RKO (cell line): ENCODE measurements at regions not wholly inside any gene's neighbourhood (a gene's known extent, or its start where the extent isn't known, plus 50 kb on each side); places are given as distances from the start of the nearest gene placed in this dataset.
"Not testable (repeated sequence)": the region's sequence is repeated elsewhere in the genome, so short reads cannot be mapped to it uniquely, and the experiment has no call there.

Experiments
- DNase-seq: peaks from one replicate; pipeline ENCODE4 v3.0.0-alpha.2; 2016; ENCODE audit warnings: low spot score

DNA sequence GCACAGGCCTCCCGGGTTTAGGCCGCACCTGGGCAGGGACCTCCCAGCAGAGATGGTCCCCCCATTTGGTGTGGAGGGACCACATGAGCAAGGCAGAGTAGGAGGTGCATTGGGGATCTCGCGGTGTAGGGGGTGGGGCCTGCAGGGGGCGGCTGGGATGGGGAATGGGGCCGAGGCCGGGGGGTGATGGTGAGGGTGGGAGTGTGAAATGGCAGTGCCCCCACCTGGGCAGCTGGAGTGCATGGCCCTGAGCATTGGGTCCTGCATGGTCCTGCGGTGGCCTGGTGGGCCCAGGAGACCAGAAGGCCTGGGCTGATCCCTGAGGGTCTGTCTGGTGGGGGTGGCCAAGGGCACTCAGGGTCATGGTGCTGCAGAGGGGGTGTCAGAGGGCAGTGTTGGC, 111.8 kb downstream of the KIF26A start:
- no peak for DNase-seq

DNA sequence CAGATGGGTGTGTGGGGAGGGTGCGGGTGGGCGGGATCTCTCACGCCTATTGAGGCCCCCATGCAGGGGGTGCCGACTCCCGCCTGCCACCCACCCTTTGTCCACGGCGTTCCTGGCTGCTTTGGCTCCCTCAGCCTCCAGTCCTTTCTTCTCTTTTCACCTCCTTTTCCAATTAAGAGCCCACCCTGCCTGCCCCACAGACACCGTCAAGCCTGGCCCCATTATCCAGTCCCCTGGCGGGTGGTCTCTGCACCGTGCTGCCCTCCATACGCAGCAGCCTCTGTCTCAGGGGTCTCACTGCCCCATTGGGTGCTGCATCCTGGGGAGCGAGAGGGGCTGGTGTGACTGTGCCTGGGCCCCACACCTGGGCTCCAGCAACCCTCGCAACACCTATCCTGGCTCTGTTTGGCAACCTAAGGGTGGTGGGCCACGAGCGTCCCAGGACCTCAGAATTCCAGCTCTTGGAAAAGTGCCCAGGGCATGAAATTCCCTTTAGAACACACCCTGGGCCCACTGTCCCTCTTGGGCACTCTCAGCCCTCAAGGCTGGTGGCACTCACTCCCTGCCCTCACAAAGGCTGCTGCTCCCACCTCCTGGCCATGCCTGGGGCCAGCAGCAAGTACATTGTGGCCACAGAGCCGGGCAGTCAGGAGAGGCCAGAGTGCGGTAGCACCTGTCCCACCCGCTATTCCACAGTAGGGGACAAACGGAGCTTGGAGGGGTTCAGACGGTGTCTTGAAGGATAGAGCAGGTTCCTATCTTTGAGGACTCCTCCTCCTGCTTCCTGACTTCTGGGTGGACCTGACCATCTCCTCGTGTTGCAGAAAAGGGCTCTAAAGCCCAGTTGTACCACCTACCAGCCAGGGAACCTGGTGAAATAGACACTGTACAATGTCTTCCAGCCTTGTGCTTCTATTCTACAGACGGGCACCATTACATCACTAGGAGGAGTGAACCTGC, 114.1 kb downstream of the KIF26A start:
- no peak for DNase-seq

DNA sequence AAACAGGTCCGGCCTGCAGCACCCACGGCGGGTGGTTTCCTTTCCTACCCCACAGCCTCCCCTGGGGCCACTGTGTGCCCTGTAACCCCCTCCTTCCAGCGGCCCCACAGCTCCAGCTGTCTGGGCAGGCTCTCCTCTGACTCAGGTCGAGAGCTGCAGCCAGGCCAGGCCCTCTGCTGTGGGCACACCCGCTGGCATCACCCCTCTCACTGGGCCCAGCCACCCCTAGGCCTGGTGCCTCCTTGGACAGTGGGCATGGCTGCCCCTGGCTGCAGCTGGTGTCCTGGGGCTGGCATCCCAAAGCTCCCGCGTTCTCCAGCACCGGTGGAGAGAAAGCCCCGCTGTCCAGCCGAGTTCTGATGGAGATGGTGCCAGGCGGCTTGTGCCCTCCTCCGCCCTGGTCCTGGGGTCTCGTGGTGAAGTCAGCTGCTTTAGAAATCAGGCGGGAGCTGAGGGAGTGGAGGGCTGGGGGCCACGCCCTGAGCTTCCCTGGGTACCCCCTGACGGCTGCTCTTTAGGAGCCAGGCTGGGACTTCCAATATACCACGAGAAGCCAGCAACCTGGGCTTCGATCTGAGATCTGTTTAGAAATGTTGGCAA, 114.9 kb downstream of the KIF26A start:
- no peak for DNase-seq

DNA sequence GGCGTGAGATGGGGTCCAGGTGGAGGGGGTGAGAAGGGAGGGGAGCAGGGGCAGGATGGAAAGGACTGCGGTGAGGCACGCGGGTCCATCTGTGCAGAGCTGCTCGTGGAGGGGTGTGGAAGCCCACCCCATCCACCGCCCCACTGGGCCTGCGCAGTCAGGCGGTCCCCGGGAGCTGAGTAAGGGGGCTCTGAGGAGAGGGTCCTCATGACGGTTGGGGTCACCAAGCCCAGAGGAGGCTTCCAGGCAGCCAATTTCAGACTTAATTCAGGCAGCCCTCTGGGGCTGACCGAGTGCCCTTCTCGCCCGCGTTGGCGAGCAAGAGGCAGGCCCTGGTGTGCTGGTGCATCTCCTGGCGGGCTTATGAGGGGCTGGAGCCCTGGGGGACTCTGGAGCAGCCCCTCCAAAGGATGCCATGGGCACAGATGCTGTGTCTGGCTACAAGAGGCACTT, 115.5 kb downstream of the KIF26A start:
- no peak for DNase-seq

DNA sequence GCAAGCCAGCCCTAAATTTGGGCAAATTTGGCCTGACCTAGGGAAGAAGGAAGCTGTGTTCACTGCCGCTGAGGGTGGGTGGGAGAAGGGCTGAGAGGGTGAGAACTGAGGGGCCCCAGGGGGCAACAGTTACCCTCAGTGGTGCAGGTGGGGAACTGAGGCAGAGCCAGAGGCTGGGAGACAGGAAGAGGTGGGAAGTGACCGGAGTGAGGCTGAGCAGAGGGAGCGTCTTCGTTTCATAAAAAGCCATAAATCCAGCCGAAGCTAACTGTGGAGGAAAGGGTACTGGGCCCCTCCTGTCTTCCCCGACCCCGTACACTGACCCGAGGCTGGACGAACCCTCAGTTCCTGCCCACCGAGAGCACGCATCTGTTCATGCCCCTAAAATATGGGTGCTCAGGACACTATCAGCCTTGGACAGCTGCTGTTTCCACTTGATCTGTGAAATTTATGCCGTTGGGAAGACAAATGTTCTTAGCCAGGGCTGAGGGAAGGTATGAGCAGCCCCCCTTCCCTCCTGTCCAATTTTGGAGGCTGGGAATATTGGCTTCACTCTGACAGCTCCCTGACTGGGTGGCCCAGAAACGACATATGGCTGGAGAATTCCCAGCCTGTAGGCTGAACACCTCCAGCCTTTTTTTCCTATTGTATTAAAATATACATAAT, 116.5 kb downstream of the KIF26A start:
- DNase-seq: no peak

DNA sequence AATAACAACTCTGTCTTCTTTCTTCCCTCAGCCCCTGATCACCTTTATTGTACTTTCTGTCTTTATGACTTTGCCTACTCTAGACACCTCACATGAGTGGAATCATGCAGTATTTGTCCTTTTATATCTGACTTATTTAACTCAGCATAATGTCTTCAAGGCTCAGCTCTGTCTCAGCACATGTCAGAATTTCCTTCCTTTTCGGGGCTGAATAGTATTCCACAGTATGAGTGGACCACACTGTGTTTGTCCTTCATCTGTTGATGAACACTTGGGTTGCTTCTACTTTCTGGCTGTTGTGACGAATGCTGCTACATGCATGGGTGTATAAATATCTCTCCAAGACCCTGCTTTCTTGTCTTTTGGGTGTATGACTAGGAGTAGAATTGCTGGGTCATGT, 117.6 kb downstream of the KIF26A start:
- DNase-seq: no peak

DNA sequence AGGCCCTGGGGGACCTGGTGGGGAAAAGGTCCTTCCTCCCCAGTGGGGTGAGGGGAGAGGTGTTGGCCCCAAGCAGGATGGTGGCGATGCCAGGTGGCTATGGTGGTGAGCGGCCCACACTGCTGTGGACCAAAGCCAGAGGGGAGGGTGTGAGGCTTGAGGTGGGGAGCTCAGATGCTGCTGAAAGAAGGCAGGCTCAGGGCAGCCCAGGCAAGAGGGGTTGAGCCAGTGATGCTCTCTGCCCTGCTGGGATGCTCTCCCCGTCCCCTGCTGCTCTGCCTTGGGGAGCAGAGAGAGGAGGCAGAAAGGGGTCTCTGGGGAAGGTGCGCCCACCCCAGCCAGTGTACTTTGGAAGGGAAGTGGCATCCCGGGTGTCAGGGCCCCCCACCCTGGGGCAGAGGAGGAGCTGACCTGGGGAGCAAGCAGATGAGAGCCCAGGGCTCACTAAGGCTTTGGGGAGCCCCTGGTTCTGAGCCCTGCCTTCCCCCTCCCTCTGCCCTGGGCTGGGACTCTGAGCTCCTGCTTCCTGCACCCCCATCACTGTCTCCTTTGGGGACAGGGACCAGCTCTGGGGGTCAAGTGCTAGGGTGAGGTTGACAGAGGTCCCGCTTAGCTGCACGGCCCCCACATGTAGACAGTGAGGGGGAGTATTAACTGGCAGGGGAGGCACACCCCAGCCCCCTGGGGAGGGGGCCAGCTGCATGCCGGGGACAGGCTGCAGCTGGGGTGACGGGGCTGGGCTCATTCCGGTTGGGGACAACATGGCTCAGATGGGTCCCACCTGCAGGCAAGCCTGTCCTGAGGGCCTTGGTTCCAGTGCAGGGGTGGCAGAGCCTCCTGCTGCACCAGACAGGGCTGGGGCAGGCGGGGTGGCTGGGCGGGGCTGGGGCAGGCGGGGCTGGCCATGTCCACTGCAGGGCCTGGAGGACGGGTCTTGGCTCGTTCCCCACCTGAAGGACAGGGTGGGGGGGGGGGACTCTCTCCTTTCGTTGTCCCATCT, 124.4 kb downstream of the KIF26A start:
- no peak for DNase-seq

DNA sequence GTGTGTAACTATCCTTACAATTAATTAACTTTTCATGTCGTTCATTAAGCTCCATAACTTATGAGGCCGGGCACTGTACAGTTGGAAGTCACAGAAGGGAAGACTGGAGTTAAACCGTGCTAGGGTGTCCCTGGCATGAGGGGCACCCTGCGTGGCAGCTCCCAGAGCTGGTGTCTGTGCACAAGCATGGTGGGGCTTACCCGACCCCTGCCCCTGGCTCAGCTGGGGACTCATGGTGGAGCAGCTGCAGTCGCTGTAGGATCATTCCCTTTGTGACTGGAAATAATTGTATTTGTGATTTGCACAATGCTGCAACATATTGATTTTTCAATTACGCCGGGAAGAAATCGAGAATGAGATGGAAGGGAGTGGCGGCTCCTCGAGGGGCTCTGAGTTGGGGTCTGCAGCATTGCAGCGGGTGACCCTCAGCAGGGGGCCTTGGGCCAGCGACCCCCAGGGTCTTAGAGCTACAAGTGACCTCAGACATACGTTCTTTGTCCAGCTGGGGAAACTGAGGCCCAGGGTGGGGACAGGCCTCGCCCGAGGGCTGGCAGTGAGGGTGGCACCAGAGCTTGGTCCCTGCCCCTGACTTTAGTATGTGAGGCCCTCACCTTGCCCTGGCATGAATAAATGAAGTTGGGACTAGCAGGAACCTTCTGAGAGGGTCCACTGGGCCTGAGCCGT, 125.4 kb downstream of the KIF26A start:
- no peak for DNase-seq

DNA sequence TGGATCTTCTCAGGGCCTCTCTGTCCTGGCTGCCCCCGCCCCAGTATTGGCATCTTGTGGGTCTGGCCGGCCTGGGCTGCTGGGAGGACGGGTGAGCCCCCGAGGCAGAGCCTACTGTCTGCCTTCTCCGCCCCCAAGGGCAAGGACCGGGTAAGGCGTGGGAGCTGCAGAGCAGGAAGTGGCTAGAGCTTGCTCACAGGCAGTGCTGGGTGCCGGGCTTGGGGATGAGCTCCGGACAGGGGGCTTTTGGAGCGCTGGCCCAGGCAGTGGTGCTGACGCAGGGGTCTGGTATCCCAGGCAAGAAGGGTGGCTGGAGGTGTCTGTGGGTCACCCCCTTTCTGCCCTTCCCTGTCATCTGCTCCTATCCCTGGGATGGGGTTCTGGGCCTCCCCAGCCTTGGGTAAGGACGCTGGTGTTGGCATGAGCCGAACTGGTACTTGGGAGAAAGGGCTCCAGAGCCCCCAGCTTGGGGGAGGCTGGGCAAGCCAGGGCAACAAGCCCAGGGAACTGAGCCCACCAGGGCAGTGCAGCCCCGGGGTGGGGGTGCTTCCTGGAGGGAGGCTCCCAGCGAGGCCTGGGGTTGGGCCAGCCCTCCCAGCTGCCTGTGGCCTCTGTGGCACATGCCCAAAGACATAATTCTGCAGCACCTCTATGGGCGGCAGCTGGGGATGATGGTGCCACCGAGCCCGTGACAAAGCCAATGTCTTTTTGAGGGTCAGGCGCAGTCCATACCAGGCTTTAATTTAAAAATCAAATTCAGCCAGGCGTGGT, 126.3 kb downstream of the KIF26A start:
- no peak for DNase-seq

DNA sequence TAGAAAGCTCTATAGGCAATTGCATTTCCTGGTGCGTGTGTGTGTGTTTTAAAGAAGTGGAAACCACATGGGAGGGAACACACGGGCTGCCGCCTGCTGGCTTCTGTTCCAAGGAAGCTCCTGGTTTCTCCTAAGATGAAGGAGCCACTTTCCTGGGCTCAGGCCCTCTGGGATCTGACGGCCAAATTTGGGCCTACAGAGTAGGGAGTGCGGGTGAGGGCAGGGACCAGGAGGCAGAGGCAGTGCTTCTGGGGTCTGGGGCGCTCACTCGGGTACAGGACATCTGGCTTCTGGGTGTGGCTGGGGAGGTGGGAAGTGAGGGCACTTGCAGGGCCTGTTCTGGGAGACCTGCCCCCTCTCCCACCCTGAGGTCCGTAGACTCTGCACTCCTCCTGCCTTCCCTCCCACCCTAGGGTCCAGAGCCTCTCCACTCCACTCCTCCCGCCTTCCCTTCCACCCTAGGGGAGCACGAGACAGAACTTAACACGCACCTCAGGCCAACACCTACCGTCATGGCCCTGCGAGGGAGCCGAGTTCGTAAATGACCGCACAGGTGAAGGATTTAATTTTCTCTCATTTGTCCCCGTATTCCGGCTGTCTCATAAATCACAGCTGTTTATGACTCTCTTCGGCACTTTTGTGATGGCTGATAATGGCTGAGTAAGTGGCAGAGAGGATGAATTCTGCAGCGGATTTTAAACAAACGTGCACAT, 127.7 kb downstream of the KIF26A start:
- DNase-seq: no peak

DNA sequence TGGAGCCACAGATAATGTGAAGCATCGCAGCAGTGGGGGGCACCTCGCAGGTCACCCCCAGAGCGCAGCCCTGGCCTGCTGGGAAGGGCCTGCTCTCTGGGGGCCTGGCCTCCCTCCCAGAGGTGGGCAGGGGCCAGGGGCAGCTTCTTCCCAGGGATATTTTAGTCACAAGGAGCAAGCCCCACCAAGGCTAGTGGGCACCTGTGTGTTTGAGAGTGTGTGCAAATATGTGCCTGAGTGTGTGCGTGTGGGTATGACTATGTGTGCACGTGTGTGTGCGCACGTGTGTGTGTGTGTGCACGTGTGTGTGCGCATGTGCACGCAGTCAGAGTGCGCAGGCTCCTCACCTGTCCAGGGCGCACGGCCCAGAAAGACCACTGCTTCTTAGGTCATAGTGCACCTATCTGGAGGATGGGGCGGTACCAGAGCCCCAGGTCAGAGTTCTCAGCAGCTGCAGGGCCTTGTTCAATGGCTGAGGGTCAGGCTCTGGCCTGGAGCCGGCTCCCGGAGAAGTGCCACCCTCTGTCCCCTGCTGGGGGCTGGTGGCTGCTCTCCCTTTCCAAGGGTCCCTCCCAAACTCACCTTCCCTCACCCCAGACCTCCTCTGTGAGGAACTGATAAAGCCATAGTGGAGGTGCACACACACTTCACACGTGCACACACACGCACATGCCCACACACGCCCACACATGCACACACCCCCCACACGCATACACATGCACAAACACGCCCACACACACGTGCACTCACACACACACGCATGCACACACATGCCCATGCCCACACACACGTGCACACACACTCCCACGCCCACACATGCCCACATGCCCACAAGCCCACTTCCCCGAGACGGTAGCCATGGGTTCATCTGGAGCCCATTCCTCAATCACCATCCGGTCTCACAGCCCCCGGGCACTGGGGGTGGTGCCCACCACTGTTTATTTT, 128.5 kb downstream of the KIF26A start:
- DNase-seq: no peak

DNA sequence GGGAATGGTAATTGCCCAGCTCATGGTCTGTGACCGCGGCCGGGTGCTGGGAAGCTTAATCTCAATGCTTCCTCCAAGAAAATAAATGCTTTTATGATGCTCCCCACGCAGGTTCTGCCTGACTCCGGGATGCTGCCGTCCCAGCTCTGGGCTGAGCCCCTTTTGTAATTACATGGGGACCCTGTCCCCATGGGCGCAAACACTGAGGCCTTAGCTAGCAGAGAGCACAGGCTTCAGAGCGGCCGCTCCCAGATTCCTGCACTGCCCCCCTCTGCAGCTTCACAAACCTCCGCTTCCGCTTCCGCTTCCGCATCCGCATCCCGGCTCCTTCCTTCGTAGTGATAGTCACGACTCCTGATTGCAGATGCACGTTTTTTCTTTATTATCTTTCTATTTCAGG, 129.5 kb downstream of the KIF26A start:
- no peak for DNase-seq

DNA sequence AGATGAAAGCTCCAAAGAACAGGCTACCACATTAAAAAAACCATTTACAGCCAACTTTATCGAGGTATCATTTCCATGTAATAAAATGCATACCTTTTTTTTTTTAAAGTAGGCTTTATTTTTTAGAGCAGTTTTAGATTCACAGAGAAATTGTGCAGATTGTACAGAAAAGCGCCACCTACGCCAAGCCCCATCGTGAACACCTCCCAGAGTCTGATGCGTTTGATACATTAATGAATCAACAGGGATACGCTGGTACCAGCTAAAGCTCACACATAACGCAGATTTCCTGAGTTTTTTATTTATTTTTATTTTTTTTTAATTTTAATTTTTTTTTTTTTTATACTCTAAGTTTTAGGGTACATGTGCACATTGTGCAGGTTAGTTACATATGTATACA, 129.9 kb downstream of the KIF26A start:
- no peak for DNase-seq

DNA sequence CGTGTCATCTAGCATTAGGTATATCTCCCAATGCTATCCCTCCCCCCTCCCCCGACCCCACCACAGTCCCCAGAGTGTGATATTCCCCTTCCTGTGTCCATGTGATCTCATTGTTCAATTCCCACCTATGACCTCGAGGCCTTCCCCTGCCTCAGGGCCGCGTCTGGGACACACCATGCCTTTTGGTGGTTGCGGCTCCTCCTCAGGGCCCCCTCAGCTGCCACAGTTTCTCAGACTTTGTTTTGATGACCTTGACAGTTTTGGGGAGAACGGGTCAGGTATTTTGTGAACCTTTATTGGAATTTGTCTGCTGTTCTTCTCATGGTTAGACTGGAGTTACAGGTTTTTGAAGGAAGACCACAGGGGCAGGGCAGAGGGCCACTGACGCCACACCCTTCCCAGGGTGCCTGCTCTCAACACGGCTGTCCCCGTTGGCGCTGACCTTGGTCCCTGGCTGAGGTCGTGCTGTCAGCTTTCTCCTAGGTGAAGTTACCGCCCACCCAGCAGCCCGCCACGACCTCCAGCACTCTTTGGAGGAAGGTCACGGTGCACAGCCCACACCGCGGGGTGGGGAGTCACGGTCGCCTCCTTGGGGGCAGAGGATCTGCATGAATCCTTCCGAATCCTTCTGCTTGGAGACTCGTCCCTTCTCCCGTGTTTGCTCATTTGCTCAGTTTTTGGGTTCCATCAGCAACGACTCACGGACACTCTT, 130.5 kb downstream of the KIF26A start:
- no peak for DNase-seq

DNA sequence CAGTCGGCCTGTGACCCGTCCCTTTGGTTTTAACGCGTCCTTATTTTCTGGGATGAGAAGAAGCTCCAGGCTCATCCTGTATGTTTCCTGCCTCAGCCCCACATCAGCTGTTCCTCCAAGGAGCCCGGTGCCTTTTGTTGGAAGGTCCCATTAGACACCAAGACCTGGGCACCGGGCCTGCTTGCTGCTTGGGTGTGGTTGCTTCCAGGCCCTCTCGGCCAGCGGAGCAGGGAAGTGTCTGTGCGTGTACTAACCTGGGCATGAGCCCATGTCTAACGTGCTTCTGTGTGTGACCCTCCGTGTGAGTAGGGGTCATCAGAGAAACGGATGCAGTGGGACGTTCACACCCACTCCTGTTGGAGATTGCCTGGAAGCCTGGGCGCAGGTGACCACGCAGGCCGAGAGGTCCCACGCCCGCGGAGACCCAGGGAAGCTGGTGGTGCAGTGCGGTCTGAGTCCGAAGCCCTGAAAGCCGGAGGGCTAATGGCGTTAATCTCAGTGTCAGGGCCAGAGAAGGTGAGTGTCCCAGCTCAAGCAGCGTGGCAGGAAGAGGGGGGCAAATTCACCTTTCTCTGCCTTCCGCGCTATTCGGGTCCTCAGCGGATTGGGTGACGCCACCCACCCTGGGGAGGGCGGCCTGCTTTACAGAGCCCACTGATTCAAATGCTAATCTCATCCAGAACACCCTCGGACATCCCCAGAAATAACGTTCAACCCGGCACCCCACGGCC, 131.3 kb downstream of the KIF26A start:
- not testable (repeated sequence) for DNase-seq

DNA sequence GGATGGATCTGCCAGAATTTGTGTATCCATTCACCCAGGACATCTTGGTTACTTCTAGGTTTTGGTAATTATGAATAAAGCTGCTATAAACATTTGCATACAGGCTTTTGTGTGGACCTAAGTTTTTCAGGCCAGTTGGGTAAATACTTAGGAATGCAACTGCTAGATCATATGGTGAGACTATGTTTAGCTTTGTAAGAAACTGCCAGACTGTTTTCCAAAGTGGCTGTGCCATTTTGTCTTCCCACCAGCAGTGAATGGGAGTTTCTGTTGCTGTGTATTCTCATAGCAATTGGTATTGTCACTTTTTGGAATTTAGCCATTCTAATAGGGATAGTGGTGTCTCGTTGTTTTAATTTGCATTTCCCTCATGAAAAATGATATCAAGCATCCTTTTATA, 133.0 kb downstream of the KIF26A start:
- DNase-seq: no peak

DNA sequence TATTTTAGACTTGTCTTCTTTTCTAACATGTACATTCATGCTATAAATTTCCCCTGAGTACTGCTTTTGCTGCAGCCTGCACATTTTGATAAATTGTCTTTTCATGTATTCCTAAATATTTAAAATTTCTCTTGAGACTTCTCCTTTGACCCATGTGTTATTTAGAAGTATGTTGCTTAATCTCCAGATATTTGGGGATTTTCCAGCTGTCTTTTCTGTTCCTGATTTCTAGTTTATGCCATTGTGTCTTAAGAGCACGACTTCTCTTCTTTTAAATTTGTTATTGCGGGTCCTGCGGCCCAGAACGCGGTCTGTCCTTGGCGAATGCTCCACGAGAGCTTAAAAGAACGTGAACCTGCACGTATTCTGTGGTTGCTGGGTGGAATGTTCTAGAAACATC, 136.4 kb downstream of the KIF26A start:
- DNase-seq: no peak
